H1 (cell line): ENCODE measurements at regions not wholly inside any gene's neighbourhood (a gene's known extent, or its start where the extent isn't known, plus 50 kb on each side); places are given as distances from the start of the nearest gene placed in this dataset.

ENCODE experiments used
- ATF3 ChIP-seq: IDR thresholded peaks from 2 replicates; pipeline ENCODE4 v1.6.1; 2011; ENCODE audit warnings: low read depth, mild to moderate bottlenecking, low read length; ENCODE audit not compliant: insufficient read depth
- KDM1A ChIP-seq: fragments of 200-600, 300-600 bp; sonication (generic); IDR thresholded peaks from 2 replicates; pipeline ENCODE4 v1.7.1; 2016; ENCODE audit warnings: mild to moderate bottlenecking, low read length, borderline replicate concordance
- NRF1 ChIP-seq: IDR thresholded peaks from 2 replicates; pipeline ENCODE4 v1.6.1; 2011; ENCODE audit warnings: mild to moderate bottlenecking, low read depth, low read length, improper control_type of control experiment
- TEAD4 ChIP-seq: IDR thresholded peaks from 2 replicates; pipeline ENCODE4 v1.6.1; 2012; ENCODE audit warnings: low read depth, low read length, inconsistent platforms, mixed read lengths
- ZNF274 ChIP-seq: IDR thresholded peaks from 2 replicates; pipeline ENCODE4 v1.7.0; 2012; ENCODE audit warnings: low read length, borderline replicate concordance; ENCODE audit errors: extremely low read depth

GRCh38 chr6:14231501-14232280 lies 114.1 kb downstream of the CD83 start (continued):
- no peak for TF ChIP-seq TEAD4
- TF ChIP-seq ATF3: no peak
- no peak for TF ChIP-seq ZNF274
- TF ChIP-seq NRF1: no peak
- TF ChIP-seq KDM1A: no peak
